A204.1 (cell line): ENCODE measurements at regions not wholly inside any gene's neighbourhood (a gene's known extent, or its start where the extent isn't known, plus 50 kb on each side); places are given as distances from the start of the nearest gene placed in this dataset.
"Not testable (repeated sequence)": the region's sequence is repeated elsewhere in the genome, so short reads cannot be mapped to it uniquely, and the experiment has no call there.

Source experiments
- FAIRE-seq: peaks from 2 replicates; lab custom pipeline; 2012; peaks lifted over from hg19 to GRCh38; lab: Jason Lieb, UNC

DNA sequence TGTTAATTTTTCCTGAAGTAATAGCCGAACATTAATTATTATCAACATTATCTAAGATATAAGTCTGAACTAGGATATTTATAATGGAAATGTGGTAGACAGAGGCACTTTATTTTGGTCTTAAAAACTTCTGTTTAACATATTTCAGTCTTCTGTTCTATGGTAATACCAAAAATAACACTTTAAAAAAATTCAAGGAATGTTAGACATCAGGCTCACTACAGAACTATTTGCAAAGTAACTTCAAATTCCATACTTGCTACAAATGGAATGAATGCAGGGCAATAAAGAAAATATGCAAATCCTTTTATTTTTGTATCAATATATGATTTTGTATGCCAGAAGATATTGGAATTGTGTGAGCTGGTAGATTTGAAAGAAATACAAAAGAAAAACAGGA, 345.5 kb upstream of the DSEL start:
- no peak for FAIRE-seq

DNA sequence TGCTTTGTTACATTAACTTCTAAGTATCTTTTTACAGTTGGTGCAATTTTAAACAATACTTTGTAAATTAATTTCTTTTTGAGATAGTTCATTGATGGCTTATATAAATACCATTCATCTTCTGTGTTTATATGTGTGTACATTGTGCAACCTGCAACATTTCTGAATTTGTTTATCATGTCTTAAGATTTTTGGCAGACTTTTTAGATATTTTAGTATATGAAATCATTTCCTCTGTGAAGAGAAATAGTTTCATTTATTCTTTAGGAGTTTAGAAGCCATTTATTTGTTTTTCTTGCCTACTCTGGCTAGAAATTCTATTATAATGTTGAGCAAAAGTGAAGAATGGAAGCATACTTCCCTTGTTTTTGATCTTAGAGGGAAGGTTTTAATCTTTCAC, 337.8 kb upstream of the DSEL start:
- FAIRE-seq = no peak

DNA sequence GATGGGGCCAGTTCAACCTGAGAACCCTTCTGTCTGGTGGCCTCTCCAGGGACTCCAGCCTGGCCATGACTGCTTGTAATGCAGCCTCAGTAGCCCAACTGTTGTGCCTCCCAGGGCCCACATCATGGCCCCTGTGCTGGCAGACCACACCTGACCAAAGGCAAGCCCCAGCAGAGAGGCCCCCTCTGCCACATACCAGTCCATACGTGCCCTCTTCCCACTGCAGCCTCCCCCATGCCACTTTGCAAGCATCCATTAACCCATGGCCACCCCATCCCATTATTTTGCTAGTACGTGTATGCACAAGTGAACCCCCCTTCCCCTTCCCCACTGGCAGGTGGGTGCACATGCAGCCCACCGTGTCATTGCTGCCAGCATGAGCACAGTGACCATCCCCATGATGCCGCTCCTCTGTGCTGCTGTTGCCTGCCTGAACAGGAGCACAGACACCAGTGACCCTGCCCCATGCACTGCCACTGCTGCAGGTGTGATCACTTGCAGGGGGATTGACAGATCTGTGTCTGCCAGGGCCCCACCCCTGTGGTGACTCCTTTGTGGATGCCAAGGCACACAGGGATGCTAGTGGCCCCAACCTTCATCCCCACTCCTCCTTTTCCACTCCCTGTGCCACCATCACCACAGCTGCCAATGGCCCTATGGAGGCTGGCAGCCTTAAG, 330.0 kb upstream of the DSEL start:
- no peak for FAIRE-seq

DNA sequence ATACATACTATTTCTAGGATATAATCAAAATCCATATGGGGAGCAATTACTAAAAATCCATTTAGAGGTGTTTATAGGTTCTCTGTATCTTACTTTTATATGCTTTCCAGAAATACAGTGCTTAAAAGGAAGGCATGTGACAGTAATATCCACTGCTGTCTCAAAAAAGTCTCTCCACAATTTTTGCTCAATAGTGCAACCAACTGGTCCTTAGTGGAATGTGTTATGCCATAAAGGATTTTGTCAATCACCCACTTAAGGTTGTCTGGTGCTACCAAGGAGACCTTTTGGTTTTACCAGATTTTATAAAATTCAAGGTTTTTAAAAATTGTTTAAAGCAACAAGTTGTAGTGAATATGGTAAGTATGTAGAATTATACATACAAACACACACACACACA, 328.5 kb upstream of the DSEL start:
- no peak for FAIRE-seq

DNA sequence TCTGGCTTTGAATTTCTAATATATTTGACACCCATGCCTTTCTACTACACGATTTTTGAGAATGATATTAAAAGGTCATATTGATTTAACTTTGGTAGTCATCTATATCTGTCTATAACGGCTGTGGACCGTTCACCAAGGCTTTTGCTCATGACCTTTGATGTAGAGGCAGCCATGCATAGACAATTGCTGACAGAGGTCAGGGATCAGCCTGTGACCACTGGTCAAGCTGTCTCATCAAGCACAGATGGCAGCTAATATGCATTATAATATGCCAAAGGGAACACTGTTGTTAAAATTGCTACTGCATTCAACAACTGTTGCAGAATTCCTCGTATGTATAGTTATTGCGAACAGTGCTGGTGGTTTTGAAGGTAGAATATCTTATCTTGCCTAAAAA, 323.9 kb upstream of the DSEL start:
- FAIRE-seq = no peak

DNA sequence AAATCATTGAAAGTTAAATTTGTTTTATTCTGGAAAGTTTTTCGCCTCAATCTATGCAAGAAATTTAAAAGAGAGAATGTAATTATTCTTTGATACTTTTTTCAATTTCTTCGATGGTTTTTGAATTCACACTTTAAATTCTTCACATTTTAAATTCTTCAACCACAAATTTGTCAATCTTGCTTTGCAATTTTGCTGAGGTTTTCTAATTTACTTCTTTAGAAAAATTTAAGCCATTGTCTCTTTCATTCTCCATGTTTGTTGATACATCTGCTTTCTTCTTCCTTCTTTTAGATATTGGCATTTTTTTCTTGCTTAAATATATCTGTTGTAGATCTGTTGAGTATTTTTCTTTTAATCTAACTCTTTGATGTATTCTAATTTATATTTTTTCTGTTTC, 301.9 kb upstream of the DSEL start:
- no peak for FAIRE-seq

DNA sequence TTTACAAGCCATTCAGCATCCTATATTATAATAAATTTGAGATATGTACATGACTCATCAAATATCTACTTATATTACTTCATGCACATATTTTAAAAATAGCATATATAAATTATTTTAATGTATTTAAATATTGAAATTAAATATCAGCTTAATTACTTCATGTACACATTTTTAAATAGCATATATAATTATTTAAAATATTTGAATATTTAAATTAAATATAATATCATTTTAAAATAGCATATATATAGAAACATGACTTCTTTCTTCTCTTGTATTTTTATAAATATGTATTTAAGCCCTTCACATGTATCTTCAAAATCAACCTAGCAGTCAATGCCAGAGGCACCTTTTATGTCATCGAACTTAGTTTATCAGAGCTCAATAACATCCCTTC, 298.8 kb upstream of the DSEL start:
- FAIRE-seq = peak; percentile 93

DNA sequence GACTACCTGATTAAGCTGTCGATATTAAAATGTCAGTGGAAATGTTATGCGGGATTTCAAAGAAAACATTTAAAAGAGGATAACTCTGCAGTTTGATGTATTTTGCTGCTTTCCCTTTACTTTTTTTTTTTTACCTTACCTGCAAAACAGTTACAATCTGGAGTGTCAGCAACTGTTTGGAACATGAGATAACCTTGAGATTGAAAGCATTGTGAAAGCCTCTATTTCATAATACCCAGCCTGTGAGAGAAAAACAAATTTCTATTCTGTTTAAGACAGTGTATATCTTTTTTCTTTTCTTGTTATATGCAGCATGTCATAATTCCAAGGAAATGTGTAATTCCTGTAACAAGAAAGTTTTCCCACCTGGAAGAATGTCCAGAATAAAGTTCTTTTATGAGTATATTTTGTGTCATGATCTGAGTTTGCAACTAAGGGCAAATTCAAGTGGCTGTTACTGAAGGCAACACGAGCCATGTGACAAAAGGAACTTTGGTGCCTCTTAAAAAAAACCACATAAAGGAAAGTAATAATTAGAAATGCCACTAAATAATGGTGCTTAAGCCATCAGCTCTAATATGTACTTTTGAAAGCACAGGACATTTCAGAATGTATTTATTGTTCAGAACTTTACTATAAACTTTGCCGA, 297.0 kb upstream of the DSEL start:
- FAIRE-seq = no peak

DNA sequence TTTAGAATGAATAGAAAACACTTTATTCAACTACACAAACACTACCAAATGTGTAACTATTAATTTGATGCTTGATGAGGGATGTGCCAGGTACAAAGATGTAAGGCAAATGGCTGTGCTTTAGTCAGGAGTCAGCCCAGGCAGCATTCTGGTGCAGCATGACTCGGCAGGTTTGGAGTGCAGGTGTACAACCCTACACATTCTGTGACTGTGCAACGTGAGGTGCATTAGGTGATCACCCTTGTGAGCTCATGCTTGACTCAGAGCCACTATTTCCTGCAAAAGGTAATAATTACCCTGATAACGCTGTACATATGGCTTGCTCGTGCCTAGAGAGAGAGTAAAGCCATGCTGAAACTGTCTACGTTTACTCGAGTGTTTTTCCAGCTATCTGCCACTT, 288.7 kb upstream of the DSEL start:
- no peak for FAIRE-seq

DNA sequence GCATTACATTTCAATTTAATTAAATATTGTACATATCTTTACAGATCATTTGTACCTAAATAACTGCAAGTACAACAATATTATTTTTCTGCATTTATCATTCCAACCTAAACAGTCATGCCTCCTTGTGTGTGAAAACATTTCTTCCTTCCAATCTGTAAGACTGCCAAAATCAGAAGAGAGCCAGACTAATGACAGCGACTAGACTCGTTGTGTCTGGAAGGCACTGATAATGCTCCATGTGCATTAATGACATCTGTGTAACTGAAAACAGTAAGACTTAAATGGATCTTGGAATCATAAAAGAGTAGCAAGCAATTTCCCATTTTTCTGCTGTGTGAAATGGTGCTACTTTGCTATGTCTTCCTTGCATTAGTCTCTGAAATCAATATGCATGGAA, 278.0 kb upstream of the DSEL start:
- FAIRE-seq = no peak

DNA sequence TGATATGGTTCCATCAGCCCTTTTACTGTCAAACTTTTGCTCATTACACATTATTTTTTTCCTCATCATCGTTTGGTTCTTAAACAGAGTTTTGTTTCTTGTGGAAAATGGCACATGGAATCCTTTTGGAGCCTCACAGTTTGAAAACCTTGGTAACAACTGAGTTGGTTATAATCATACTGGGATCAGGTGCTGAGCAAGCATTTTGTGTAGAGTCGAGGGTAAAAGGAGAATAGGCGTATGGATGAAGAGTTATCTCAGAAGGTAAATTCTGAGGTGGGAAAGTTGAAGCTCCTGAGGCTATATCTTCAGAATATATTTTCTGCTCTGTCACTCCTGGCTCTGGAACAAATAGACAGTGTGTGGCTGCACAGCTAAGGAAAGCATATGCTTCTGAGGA, 274.0 kb upstream of the DSEL start:
- no peak for FAIRE-seq

DNA sequence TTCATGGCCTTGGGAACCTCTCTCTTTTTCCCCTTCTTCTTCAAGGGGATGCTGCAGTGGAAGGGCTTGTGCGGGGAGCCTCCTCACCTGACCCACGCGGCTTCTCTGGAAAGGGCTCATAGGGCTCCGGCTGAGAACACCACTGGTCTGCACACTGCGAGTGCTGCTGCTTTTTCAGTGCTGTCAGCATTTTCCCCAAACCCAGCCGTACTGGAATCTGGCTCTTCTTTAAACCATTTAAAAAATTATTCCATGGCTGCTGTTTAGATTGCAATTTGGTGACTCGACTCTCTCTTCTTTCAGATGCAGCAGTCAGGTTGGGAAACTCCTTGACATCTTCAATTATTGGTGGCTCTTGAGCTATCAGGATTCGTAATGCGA, 272.6 kb upstream of the DSEL start:
- FAIRE-seq = no peak

DNA sequence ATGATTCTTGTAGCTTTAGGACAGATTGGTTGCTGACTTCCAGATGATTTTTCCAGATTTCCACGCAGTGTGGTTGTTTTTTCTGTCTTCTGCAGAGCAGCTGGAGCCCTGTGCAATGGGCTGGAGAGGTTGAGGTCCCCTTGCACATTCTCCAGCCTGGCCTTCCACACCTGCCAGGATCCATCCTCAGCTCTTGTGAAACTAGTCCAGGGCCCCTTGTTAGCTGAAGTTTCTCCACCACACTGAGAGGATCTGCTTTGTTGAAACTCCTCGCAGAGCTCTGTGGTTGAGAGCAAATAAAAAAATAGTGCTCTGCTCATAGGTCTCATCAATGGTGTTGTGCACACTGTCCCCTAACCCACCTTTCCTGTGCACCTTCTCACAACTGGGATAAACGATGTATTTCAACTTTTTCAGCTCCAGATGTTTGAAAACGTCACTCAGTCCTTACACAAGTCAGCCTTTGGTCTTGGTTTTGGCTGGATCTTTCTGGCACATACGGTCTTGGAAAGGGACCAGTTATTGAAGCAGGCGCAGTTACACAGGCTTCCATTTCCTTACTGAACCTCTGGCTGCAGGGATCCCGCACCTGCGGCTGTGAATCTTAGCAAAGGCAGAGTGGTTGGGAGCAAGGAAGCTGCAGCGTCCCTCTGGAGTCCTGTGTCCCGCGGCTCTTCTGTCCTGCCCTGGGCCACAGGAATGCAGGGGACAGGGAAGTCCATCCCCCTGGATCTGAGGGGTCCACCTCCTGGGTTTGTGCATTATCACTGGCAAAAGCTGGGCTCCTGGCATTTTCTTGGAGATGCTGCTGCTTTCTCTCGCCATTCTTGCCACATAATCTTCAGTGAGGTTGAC, 272.0 kb upstream of the DSEL start:
- FAIRE-seq = no peak

DNA sequence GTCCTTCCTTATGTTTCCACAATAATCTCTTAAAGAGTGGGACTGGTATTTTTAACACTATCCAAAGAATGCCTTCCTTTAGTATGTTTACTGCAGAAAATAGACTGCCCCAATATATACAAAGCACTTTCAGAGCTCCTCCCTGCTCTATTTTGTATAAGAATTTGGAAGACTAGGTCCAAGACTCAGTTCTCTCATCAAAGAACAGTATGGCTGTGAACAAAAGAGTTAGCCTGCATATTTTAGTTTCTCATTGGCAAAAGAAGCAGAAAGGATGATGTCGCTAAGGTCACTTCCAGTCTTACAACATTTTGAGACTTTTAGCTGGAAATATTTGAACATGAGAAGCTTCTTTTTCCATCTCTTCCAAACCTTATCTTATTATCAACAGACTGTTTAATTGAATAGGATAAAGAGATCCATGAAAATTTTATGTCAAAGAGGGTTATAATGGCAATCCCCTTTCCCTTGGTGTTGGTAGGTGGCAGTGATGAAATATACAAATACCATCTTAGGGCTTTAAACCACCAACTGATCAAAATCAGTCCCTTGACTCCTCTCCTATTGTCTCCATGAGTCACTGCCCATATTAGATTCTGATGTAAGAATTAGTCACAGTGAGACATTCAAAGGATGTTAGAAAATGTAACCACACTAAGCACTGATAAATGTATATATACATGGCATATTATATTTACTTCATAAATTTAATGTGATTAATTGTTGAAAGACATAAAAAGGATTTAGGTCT, 266.9 kb upstream of the DSEL start:
- no peak for FAIRE-seq

DNA sequence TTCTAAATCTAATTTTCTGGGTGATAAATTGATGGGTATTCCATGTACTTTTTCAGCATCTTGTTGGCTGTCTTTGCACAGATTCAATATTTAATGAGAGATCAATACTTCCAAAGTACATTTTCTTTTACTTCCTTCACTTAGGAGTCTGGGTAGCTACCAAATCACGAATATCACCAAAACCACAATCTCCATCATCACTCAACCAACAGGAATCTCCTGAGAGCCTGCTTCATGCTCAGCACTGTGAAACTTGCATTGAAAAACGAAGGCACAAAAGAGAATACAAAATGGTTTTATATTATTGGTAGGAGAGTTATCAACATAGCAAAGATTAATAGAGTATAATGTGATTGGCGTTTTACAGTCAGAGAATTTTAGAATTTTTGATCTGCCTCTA, 261.5 kb upstream of the DSEL start:
- FAIRE-seq = no peak

DNA sequence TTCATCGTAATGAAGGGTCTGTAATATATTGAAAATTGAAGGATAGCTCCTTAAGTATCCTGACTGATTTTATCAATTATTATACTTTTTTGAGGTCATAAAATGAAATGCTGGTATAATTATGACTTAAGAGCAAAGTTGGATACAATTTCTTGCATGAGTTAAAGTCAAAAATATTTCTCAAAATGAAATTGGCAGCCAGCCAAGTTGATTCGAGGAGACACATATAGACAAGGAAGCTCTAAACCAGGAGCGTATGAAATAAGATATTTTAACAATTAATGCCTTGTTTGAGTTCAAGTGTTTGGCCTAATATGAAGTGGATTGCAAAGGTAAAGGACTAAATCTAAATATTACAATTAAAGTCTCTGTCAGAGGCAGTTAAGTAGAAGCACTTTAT, 260.4 kb upstream of the DSEL start:
- no peak for FAIRE-seq

DNA sequence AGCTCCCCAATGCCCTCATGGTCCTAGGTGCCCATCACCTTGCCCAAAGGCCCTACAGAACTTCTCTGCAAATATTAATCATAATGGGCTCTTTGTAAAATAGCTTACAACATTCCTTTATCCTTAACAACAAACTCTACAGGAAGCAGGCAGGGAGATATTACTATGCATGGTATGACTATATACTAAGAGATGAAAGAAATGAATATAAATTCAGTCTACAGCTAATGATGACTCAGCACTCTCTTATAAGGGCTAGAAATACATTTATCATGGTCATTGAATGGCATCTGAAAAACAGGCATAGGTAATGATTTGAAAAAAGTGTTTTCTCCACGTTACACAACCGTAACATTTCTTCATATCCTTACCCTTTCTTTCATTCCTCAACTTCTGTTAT, 254.8 kb upstream of the DSEL start:
- no peak for FAIRE-seq

DNA sequence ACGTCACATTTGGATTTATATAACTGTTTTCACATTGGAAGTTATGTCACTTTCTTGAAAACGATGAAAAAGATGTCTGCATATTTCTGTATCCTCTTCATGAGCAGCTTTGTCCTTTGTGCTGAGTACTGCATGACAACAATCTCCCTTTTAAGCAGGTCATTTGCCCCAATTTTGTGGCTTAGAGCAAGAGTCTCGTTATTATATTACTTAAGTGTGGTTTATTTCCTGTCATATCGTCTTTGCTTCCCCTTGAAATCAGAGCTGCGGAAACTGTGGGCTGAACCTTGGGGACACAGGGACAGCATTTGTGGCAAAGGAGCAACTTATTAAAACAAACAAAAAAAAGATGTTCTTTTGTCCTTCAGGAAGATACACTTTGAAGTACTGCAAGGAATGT, 254.0 kb upstream of the DSEL start:
- FAIRE-seq = no peak

DNA sequence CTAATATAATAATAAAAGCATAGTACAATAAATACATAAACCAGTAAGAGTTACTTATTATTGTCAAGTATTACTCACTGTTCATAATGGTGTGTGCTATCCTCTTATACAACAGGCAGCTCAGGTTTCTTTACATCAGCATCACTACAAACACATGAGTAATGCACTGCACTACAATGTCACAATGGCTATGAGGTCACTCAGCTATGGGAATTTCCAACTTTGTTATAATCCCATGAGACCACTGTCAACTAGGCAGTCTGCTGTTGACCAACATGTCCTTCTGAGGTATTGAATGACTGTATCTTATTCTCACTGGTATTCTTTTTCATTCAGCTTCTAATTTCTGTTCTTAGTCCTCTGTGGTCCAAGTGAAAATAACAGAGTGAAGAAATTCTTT, 250.4 kb upstream of the DSEL start:
- FAIRE-seq = no peak

DNA sequence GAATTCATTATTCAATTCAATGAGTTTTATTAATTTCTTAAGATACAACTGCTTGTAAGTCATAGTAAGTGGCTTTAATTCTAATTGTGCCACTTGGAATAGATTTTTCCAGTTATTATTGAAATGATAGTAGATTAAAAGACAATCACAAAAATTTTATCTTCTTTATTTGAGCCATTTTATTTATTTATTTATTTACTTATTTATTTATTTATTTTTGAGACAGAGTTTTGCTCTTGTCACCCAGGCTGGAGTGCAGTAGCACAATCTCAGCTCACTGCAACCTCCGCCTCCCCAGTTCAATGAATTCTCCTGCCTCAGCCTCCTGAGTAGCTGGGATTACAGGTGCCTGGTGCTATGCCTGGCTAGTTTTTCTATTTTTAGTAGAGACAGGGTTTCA, 235.7 kb upstream of the DSEL start:
- not testable (repeated sequence) for FAIRE-seq

DNA sequence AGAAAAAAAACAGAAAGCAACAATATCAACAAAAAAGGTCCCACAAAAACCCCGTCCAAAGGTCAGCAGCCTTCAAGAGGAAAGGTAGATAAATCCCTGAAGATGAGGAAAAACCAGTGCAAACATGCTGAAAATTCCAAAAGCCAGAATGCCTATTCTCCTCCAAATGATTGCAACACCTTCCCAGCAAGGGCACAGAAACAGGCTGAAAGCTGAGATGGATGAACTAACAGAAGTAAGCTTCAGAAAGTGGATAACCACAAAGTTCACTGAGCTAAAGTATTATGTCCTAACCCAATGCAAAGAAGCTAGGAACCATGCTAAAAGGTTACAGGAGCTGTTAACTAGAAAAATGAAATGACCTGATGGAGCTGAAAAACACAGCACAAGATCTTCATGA, 226.4 kb upstream of the DSEL start:
- FAIRE-seq = no peak

DNA sequence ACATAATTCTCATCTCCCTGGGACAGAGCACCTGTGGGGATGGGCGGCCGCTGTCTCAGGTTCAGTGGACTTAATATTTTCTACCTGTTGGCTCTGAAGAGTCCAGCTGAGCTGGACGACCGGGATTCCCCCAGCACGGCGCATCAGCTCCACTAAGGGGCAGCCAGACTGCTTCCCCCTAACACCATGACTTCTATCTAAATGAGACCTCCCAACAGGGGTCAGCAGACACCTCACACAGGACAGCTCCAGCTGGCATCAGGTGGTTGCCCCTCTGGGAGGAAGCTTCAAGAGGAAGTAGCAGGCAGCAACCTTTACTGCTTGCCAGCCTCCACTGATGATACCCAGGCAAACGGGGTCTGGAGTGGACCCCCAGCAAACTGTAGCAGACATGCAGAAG, 226.0 kb upstream of the DSEL start:
- FAIRE-seq = no peak

DNA sequence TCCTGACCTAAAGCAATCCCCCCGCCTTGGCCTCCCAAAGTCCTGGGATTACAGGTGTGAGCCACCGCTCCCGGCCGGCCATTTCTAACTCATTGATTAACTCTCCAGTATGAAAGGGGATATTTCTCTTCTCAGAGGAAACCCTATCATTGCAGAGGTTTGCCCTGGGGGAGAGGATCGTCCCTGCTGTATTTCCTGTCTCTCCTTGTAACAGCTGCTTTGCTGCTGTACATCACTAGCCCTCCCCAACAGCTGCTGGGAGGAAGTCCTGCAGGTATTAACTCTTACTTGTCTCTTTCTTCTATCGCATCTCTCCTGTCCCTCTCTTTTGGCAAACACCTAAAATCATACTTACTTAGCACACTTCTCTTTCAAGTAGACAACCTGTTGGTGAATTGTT, 219.0 kb upstream of the DSEL start:
- FAIRE-seq = no peak
